ENCODE measurements at regions not wholly inside any gene's neighbourhood (a gene's known extent, or its start where the extent isn't known, plus 50 kb on each side); places are given as distances from the start of the nearest gene placed in this dataset.

- TF ChIP-seq EZH2 (IDR thresholded peaks at IDR 0.05; ENCODE audit: low read length, unreplicated experiment) (no peak), CTCF (conservative IDR thresholded peaks at IDR 0.05; ENCODE audit: low read depth, low read length) (no peak)
These were observed 94.3 kb downstream of the ISX start for GRCh38 chr22:35160268-35160667.
